OCI-LY3 (cell line): ENCODE measurements at regions not wholly inside any gene's neighbourhood (a gene's known extent, or its start where the extent isn't known, plus 50 kb on each side); places are given as distances from the start of the nearest gene placed in this dataset.

ENCODE experiments used
- CTCF ChIP-seq: fragments of 200-600, 300-600 bp; sonication (generic); IDR thresholded peaks from 2 replicates; pipeline ENCODE4 v1.5.1; 2014; ENCODE audit warnings: antibody characterized with exemption, low read length, low read depth
- EZH2phosphoT487 ChIP-seq: fragments of 200-600 bp; shearing (Covaris generic); IDR thresholded peaks from 2 replicates; pipeline ENCODE4 v1.6.1; 2018; ENCODE audit warnings: antibody characterized with exemption, mixed run types, low read depth

- TF ChIP-seq CTCF = no peak
- TF ChIP-seq EZH2phosphoT487 = no peak
Measured at GRCh38 chr18:42683094-42683493, 432.4 kb downstream of the RIT2 start.
